ENCODE measurements at regions not wholly inside any gene's neighbourhood (a gene's known extent, or its start where the extent isn't known, plus 50 kb on each side); places are given as distances from the start of the nearest gene placed in this dataset.

- no peak for DNase-seq
These were observed 78.4 kb upstream of the MED9 start for GRCh38 chr17:17398188-17398942.

GRCh38 chr17:17398943-17399926 lies 77.6 kb upstream of the MED9 start:
- no peak for DNase-seq

GRCh38 chr17:17400070-17400469 lies 76.7 kb upstream of the MED9 start:
- no peak for DNase-seq

- no peak for DNase-seq
These were observed 76.1 kb upstream of the MED9 start for GRCh38 chr17:17400566-17401184.

- no peak for DNase-seq
These were observed 75.5 kb upstream of the MED9 start for GRCh38 chr17:17401271-17401781.

- no peak for DNase-seq
These were observed 74.2 kb upstream of the MED9 start for GRCh38 chr17:17402558-17402957.

GRCh38 chr17:17403065-17403464 lies 73.7 kb upstream of the MED9 start:
- no peak for DNase-seq

- DNase-seq = peak; percentile 44
These were observed 72.8 kb upstream of the MED9 start for GRCh38 chr17:17403899-17404576.

GRCh38 chr17:17405673-17406072 lies 71.1 kb upstream of the MED9 start:
- no peak for DNase-seq

GRCh38 chr17:17406225-17406624 lies 70.6 kb upstream of the MED9 start:
- DNase-seq = no peak

- no peak for DNase-seq
These were observed 68.5 kb upstream of the MED9 start for GRCh38 chr17:17408236-17408794.

GRCh38 chr17:17410357-17410756 lies 66.4 kb upstream of the MED9 start:
- no peak for DNase-seq

- no peak for DNase-seq
These were observed 65.1 kb upstream of the MED9 start for GRCh38 chr17:17411692-17412091.

GRCh38 chr17:17412326-17412725 lies 64.5 kb upstream of the MED9 start:
- no peak for DNase-seq

- no peak for DNase-seq
These were observed 63.5 kb upstream of the MED9 start for GRCh38 chr17:17413215-17413792.

GRCh38 chr17:17413821-17414220 lies 63.0 kb upstream of the MED9 start:
- no peak for DNase-seq

GRCh38 chr17:17414341-17414805 lies 62.4 kb upstream of the MED9 start:
- DNase-seq = no peak

- no peak for DNase-seq
These were observed 61.8 kb upstream of the MED9 start for GRCh38 chr17:17415006-17415405.

- DNase-seq = no peak
These were observed 60.8 kb upstream of the MED9 start for GRCh38 chr17:17416007-17416399.
